Fibroblast of lung (primary cell): ENCODE measurements at regions not wholly inside any gene's neighbourhood (a gene's known extent, or its start where the extent isn't known, plus 50 kb on each side); places are given as distances from the start of the nearest gene placed in this dataset.

Experiments used
- EZH2 ChIP-seq: IDR thresholded peaks from 2 replicates; pipeline ENCODE4 v1.5.1; 2012; ENCODE audit warnings: low read length, control low read depth, mild to moderate bottlenecking; ENCODE audit errors: missing control alignments
- TF ChIP-seq, protein P1 (sequence below), 2 donors: IDR thresholded peaks in 1 of 2; conservative IDR thresholded peaks in 1 of 2; 1 replicate in 1 of 2; 2 replicates in 1 of 2; pipeline ENCODE4 v1.5.1; 2011 to 2012; ENCODE audit warnings: low read length in 2 of 2, control low read depth in 1 of 2, inconsistent platforms in 1 of 2, low read depth in 1 of 2, mild to moderate bottlenecking in 1 of 2

DNA sequence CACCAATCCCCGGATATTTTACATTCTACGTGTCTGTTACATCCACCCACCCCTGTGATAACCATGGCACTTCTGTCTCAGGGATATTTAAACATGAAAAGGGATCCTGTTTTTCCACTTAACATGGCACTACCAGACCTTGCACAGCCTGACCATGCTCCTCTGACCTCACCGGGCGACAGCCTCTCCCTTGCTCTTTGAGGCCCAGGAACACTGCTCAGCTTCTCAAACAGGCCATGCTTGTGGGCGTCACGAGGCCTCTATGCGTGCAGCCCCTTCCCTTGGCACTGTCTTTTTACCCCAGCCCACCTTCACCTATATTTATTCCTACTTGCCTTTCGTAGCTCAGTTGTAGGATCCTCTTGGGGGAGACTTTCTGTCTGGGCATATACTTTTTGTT, 385.6 kb downstream of the UQCRFS1 start:
- no peak for TF ChIP-seq EZH2
- TF ChIP-seq, protein P1, sequence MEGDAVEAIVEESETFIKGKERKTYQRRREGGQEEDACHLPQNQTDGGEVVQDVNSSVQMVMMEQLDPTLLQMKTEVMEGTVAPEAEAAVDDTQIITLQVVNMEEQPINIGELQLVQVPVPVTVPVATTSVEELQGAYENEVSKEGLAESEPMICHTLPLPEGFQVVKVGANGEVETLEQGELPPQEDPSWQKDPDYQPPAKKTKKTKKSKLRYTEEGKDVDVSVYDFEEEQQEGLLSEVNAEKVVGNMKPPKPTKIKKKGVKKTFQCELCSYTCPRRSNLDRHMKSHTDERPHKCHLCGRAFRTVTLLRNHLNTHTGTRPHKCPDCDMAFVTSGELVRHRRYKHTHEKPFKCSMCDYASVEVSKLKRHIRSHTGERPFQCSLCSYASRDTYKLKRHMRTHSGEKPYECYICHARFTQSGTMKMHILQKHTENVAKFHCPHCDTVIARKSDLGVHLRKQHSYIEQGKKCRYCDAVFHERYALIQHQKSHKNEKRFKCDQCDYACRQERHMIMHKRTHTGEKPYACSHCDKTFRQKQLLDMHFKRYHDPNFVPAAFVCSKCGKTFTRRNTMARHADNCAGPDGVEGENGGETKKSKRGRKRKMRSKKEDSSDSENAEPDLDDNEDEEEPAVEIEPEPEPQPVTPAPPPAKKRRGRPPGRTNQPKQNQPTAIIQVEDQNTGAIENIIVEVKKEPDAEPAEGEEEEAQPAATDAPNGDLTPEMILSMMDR (conservative IDR thresholded peaks at IDR 0.05 in 1 of 2, IDR thresholded peaks at IDR 0.05 in 1 of 2; ENCODE audit: low read depth in 1 of 2, low read length in 2 of 2): no peak
